Tibial nerve (tissue), 3 donors: ENCODE measurements at regions not wholly inside any gene's neighbourhood (a gene's known extent, or its start where the extent isn't known, plus 50 kb on each side); places are given as distances from the start of the nearest gene placed in this dataset.

Experiments used
- POLR2A ChIP-seq, 2 donors: fragments of 450-650 bp; IDR thresholded peaks; one replicate each; pipeline ENCODE4 v1.6.1; 2017; ENCODE audit warnings: antibody characterized with exemption in 2 of 2, mild to moderate bottlenecking in 2 of 2, moderate library complexity in 2 of 2
- TF ChIP-seq, protein P1 (sequence below), 5 experiments: fragments of 200-600 bp in 3 of 5; fragments of 450-650 bp in 2 of 5; sonication (generic) in 3 of 5; IDR thresholded peaks; one replicate each; pipeline ENCODE4 v1.5.1; 2016 to 2019; ENCODE audit warnings: antibody characterized with exemption in 5 of 5, mild to moderate bottlenecking in 3 of 5, moderate library complexity in 2 of 5

DNA sequence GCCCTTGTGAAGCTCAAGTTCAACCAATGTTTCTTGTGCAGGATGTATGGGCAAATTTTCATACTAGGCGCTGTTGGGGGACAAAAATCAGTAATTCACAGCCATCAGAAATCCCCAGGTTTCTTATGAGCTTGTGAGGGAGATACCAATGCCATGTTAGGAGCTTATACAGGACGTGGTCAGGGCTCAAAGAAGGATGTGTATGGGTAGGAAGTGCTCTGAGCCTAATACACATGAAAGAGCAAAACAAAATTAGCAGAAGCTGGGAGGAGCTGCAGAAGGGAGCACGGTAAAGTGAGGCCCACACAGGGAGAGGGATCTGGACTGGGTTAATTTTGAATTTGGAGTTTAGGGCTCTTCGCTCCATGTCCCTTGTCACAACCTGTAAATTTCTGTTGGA is 114.6 kb upstream of the MAP3K1 start:
- TF ChIP-seq, protein P1, sequence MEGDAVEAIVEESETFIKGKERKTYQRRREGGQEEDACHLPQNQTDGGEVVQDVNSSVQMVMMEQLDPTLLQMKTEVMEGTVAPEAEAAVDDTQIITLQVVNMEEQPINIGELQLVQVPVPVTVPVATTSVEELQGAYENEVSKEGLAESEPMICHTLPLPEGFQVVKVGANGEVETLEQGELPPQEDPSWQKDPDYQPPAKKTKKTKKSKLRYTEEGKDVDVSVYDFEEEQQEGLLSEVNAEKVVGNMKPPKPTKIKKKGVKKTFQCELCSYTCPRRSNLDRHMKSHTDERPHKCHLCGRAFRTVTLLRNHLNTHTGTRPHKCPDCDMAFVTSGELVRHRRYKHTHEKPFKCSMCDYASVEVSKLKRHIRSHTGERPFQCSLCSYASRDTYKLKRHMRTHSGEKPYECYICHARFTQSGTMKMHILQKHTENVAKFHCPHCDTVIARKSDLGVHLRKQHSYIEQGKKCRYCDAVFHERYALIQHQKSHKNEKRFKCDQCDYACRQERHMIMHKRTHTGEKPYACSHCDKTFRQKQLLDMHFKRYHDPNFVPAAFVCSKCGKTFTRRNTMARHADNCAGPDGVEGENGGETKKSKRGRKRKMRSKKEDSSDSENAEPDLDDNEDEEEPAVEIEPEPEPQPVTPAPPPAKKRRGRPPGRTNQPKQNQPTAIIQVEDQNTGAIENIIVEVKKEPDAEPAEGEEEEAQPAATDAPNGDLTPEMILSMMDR (IDR thresholded peaks at IDR 0.05), result no peak
- no peak for TF ChIP-seq POLR2A (IDR thresholded peaks at IDR 0.05)
